Pancreas (tissue), 10 donors: ENCODE measurements at regions not wholly inside any gene's neighbourhood (a gene's known extent, or its start where the extent isn't known, plus 50 kb on each side); places are given as distances from the start of the nearest gene placed in this dataset.
A peak's percentile ranks its signal among the peaks of the same experiment; 100 is the strongest.

Experiments
- ATAC-seq, 4 donors: fragments of 200-7000 bp; cut with Tn5 transposase; one replicate each; pipeline versions ENCODE4 v1.8.0 to v1.9.1; 2020; ENCODE audit warnings: mild to moderate bottlenecking in 4 of 4, moderate library complexity in 4 of 4
- DNase-seq, 6 donors: peaks; one replicate each; pipeline ENCODE4 v3.0.0-alpha.2; 2020
- FAIRE-seq: peaks from 2 replicates; lab custom pipeline; 2012; peaks lifted over from hg19 to GRCh38; lab: Jason Lieb, UNC
- H3K27ac ChIP-seq, 4 donors: fragments of 200-600 bp; sonication (generic); 1 replicate in 3 of 4; 2 replicates in 1 of 4; pipeline versions ENCODE4 v1.5.0 to v1.8.0; 2020
- H3K27me3 ChIP-seq, 4 donors: fragments of 200-600 bp; one replicate each; pipeline ENCODE4 v1.8.0; 2021
- H3K36me3 ChIP-seq, 3 donors: fragments of 200-600 bp; sonication (generic) in 1 of 3; one replicate each; pipeline versions ENCODE4 v1.5.0 to v1.8.0; 2020 to 2021
- H3K4me1 ChIP-seq, 3 donors: fragments of 200-600 bp; one replicate each; pipeline ENCODE4 v1.8.0; 2021
- H3K4me3 ChIP-seq, 4 donors: fragments of 200-600 bp; sonication (generic) in 2 of 4; one replicate each; pipeline versions ENCODE4 v1.5.0 to v1.8.0; 2020 to 2021
- H3K9me3 ChIP-seq, 4 donors: fragments of 200-600 bp; one replicate each; pipeline ENCODE4 v1.8.0; 2021
- CTCF ChIP-seq, 4 donors: fragments of 200-600 bp; sonication (generic) in 3 of 4; IDR thresholded peaks; one replicate each; pipeline versions ENCODE4 v1.5.0 to v1.8.0; 2021; ENCODE audit warnings: antibody characterized with exemption in 4 of 4
- WGBS, 2 donors: extraction: QIAGEN DNeasy Blood & Tissue Kit; methylation state at CpG; one replicate each; pipeline ENCODE4 v1.1.7; 2013; 5-methylcytosine and 5-hydroxymethylcytosine counted together
- intact Hi-C, 3 donors: fragments of 100-400 bp; cut with DNase I; formaldehyde crosslinking; loops; one replicate each; pipeline versions ENCODE4 v1.11.1 to v1.14.2; 2022
- donor health status: healthy with polysubstance abuse.
- donor health status: DM: no; HTN: no; CAD: no; lungs with moderate emphysema.
- donor health status: DM: no; HTN: no; CAD: no.
- donor health status: control.
- donor health status: control.
- donor health status: Bipolar disorder and iron deficiency.
- donor health status: DM: yes; HTN: yes; CAD: no.
- donor health status: DM: no; HTN: no; CAD: no.
- donor health status: DM: no; HTN: no; CAD: no.
- donor health status: DM: yes; HTN: yes; CAD: no.

GRCh38 chr7:125481323-125481722 lies 551.7 kb upstream of the POT1 start:
- H3K4me3 ChIP-seq, result no peak overlapping the region
- FAIRE-seq, result no peak
- WGBS, 2 donors, result 71 to 77% methylated on average over 7 of the region's 7 CpGs
- no peak for ATAC-seq
- no peak for TF ChIP-seq CTCF (IDR thresholded peaks at IDR 0.05)
- no peak for DNase-seq
- intact Hi-C loops, result no loop called here
- no peak overlapping the region for H3K27ac ChIP-seq
- H3K4me1 ChIP-seq, result no peaks in the 10 kb centered on the region
- peaks cover 0 to 2% (median 0%) of the 10 kb centered on the region in 4 donors for H3K27me3 ChIP-seq
- H3K36me3 ChIP-seq, result no peaks in the 10 kb centered on the region
- H3K9me3 ChIP-seq, result no peaks in the 10 kb centered on the region

GRCh38 chr7:125480762-125481161 lies 551.1 kb upstream of the POT1 start:
- H3K27ac ChIP-seq, result no peak overlapping the region
- ATAC-seq (no peak), FAIRE-seq (no peak), DNase-seq (no peak)
- H3K4me3 ChIP-seq, result no peak overlapping the region
- WGBS, 2 donors, result 77 to 91% methylated on average over 10 of the region's 10 CpGs
- H3K36me3 ChIP-seq, result no peaks in the 10 kb centered on the region
- intact Hi-C loops, result no loop called here
- no peaks in the 10 kb centered on the region for H3K4me1 ChIP-seq
- H3K27me3 ChIP-seq, result peaks cover 0 to 2% (median 0%) of the 10 kb centered on the region in 4 donors
- TF ChIP-seq CTCF (IDR thresholded peaks at IDR 0.05), result no peak
- H3K9me3 ChIP-seq, result no peaks in the 10 kb centered on the region

- no peaks in the 10 kb centered on the region for H3K9me3 ChIP-seq
- ATAC-seq (no peak), DNase-seq (peak in 4 of 6 donors; percentile 6 to 56 (median 28)), FAIRE-seq (no peak)
- intact Hi-C loops, result no loop called here
- no peak for TF ChIP-seq CTCF (IDR thresholded peaks at IDR 0.05)
- H3K36me3 ChIP-seq, result no peaks in the 10 kb centered on the region
- H3K4me1 ChIP-seq, result no peaks in the 10 kb centered on the region
- 85 to 90% methylated on average over 16 of the region's 16 CpGs for WGBS, 2 donors
- H3K4me3 ChIP-seq, result no peak overlapping the region
- H3K27me3 ChIP-seq, result no peaks in the 10 kb centered on the region
- no peak overlapping the region for H3K27ac ChIP-seq
Measured at GRCh38 chr7:125468855-125469174, 539.2 kb upstream of the POT1 start.

- FAIRE-seq, result no peak
- TF ChIP-seq CTCF (IDR thresholded peaks at IDR 0.05), result no peak
- H3K9me3 ChIP-seq, result no peaks in the 10 kb centered on the region
- no peaks in the 10 kb centered on the region for H3K27me3 ChIP-seq
- H3K27ac ChIP-seq, result no peak overlapping the region
- no peak for ATAC-seq
- intact Hi-C loops, result no loop called here
- DNase-seq, result peak in 3 of 6 donors; percentile 14 to 52 (median 40)
- H3K4me1 ChIP-seq, result no peaks in the 10 kb centered on the region
- WGBS, 2 donors, result 75 to 85% methylated on average over 17 of the region's 17 CpGs
- H3K4me3 ChIP-seq, result no peak overlapping the region
- H3K36me3 ChIP-seq, result no peaks in the 10 kb centered on the region
Measured at GRCh38 chr7:125467996-125468854, 538.6 kb upstream of the POT1 start.

- Histone ChIP-seq H3K4me3 (no peak overlapping the region), H3K36me3 (no peaks in the 10 kb centered on the region), H3K9me3 (no peaks in the 10 kb centered on the region), H3K27ac (no peak overlapping the region), H3K4me1 (no peaks in the 10 kb centered on the region), H3K27me3 (no peaks in the 10 kb centered on the region)
- FAIRE-seq (no peak), DNase-seq (no peak), ATAC-seq (no peak)
- TF ChIP-seq CTCF (IDR thresholded peaks at IDR 0.05), result no peak
- intact Hi-C loops, result no loop called here
- 42 to 67% methylated on average over 3 of the region's 3 CpGs for WGBS, 2 donors
Measured at GRCh38 chr7:125465527-125465926, 535.9 kb upstream of the POT1 start.
